ENCODE measurements at regions not wholly inside any gene's neighbourhood (a gene's known extent, or its start where the extent isn't known, plus 50 kb on each side); places are given as distances from the start of the nearest gene placed in this dataset.

DNA sequence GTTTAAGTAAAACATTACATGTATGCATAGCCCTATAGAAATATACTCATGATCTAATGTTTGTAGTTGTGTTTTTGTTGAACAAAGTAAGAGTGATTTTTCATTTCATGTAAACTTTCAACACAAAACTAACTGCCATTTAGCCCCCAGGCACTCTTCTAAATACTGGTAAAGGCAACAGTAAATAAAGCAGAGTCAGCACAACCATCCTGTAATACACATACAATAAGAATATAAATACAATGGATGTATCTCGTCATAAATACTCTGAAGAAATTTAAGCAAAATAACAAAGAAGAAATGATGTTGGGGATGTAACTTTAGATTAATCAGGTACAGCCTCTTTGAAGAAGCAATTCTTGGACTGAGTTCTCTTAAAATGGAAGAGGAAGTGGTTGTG is 821.2 kb downstream of the ARAP2 start:
- Histone ChIP-seq H2BK12ac (ENCODE audit: low read depth, low read length) (no peak overlapping the region), H3K56ac (replicated peaks; ENCODE audit: insufficient read length, low read depth, low read length) (no peak overlapping the region), H2BK5ac (ENCODE audit: low read depth, low read length) (no peak overlapping the region), H3K36me3 (ENCODE audit: control insufficient read depth in 2 of 4, insufficient read depth in 4 of 4, low read length in 3 of 4) (no peaks in the 10 kb centered on the region), H3K14ac (ENCODE audit: insufficient read length) (no peak overlapping the region), H2BK15ac (ENCODE audit: low read length) (no peak overlapping the region), H2BK120ac (replicated peaks; ENCODE audit: low read depth, low read length) (no peak overlapping the region), H4K8ac (ENCODE audit: extremely low read depth, insufficient read depth, low read length) (no peak overlapping the region), H3K4me2 (ENCODE audit: insufficient read depth in 1 of 2, low read depth in 2 of 2, low read length in 2 of 2) (no peak overlapping the region), H3K4me3 (ENCODE audit: extremely low read depth in 1 of 4, insufficient read depth in 2 of 4, low read depth in 3 of 4, low read length in 4 of 4) (no peak overlapping the region), H3K79me2 (ENCODE audit: control insufficient read depth in 1 of 2, insufficient read depth in 2 of 2, low read length in 2 of 2) (no peaks in the 10 kb centered on the region), H3K27me3 (replicated peaks in 1 of 4; ENCODE audit: control insufficient read depth in 3 of 4, extremely low read depth in 1 of 4, insufficient read depth in 3 of 4, low read length in 3 of 4) (no peaks in the 10 kb centered on the region), H2AFZ (ENCODE audit: low read length) (no peak overlapping the region), H3K4ac (replicated peaks; ENCODE audit: insufficient read length, low read depth, low read length) (no peak overlapping the region), H3K27ac (ENCODE audit: low read depth, low read length) (no peak overlapping the region), H2AK5ac (ENCODE audit: low read depth, low read length) (no peak overlapping the region), H3K79me1 (ENCODE audit: low read depth, low read length) (no peaks in the 10 kb centered on the region), H4K5ac (ENCODE audit: insufficient read length, low read depth, low read length) (no peak overlapping the region), H3K9ac (replicated peaks in 1 of 4; ENCODE audit: extremely low read depth in 1 of 4, low read depth in 3 of 4, low read length in 3 of 4) (no peak overlapping the region), H3K9me3 (ENCODE audit: insufficient read depth in 2 of 2, low read depth in 1 of 2, low read length in 1 of 2) (no peaks in the 10 kb centered on the region), H3K18ac (ENCODE audit: extremely low read depth, low read length) (no peak overlapping the region), H2BK20ac (ENCODE audit: low read length) (no peak overlapping the region), H3K23ac (ENCODE audit: insufficient read length) (no peak overlapping the region), H3K23me2 (ENCODE audit: low read depth, low read length) (no peaks in the 10 kb centered on the region), H3K4me1 (replicated peaks in 1 of 4; ENCODE audit: control insufficient read depth in 3 of 4, insufficient read depth in 4 of 4, low read length in 3 of 4) (no peaks in the 10 kb centered on the region), H4K20me1 (replicated peaks in 1 of 2; ENCODE audit: control insufficient read depth in 1 of 2, insufficient read depth in 2 of 2, low read length in 2 of 2) (no peaks in the 10 kb centered on the region), H4K91ac (replicated peaks; ENCODE audit: insufficient read length, low read length) (no peak overlapping the region)
- ChIA-PET CTCF (ENCODE audit: partially characterized antibody) (interaction anchor here (0.9 kb wide), 1 partner anchor 9 kb away, joined by 4 read pairs; no protein-coding TSS in a partner anchor), POLR2A (ENCODE audit: partially characterized antibody) (no interaction called here)
- FAIRE-seq, result no peak
- DNase-seq (ENCODE audit: low read depth in 1 of 2, low spot score in 2 of 2), result no peak
- whole genome bisulfite sequencing, 2 experiments (ENCODE audit: extremely low coverage in 1 of 2, insufficient coverage in 1 of 2, insufficient read length in 1 of 2, insufficient replicate concordance in 2 of 2, low coverage in 1 of 2, low lambda C conversion rate in 2 of 2, missing lambda C conversion rate in 1 of 2), result 92% methylated on average over 1 of the region's 1 CpG; no CpG with 5 or more reads in 1 of the 2 experiments
- TF ChIP-seq RXRA (IDR thresholded peaks at IDR 0.05; ENCODE audit: insufficient read depth, low read depth, low read length), result no peak
- TF ChIP-seq EGR1 (IDR thresholded peaks at IDR 0.05; ENCODE audit: borderline replicate concordance, low read depth, low read length), result no peak
- no peak for TF ChIP-seq CREB1 (IDR thresholded peaks at IDR 0.05)
- 0 out of 2 replicates have a peak, but pooled peaks have one; percentile 15 for TF ChIP-seq MAFK (IDR thresholded peaks at IDR 0.05; ENCODE audit: low read depth, low read length)
